ENCODE measurements at regions not wholly inside any gene's neighbourhood (a gene's known extent, or its start where the extent isn't known, plus 50 kb on each side); places are given as distances from the start of the nearest gene placed in this dataset.
A peak's percentile ranks its signal among the peaks of the same experiment; 100 is the strongest.
"Not testable (repeated sequence)": the region's sequence is repeated elsewhere in the genome, so short reads cannot be mapped to it uniquely, and the experiment has no call there.

DNA sequence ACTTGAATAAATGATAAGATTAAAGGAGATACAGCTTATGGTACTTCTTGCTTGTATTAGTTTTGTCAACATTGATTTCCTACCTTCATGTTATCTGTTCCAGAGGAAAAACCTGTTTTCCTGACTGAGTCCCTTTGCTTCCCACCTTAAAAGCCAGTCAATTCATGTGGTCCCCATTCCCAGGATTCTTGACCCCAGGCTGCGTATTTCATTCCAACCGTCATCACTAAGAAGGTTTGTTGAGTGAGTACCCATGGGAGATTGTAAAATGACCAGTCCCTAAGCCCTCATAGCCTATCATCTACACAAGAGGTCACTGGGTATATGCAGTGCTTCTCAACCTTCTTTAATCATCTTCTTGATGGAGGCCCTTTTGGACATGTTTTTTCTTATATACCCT lies 52.2 kb downstream of the BEX3 start:
- Histone ChIP-seq H3K4me1 (ENCODE audit: control insufficient read depth, insufficient read depth, low read length) (no peaks in the 10 kb centered on the region), H3K9me3 (ENCODE audit: control insufficient read depth, low read length) (no peaks in the 10 kb centered on the region), H3K4me3 (ENCODE audit: low read length) (no peak overlapping the region), H3K9ac (ENCODE audit: low read length) (no peak overlapping the region), H3K36me3 (ENCODE audit: control insufficient read depth, insufficient read depth, low read length, severe bottlenecking) (no peaks in the 10 kb centered on the region), H3K27me3 (replicated peaks; ENCODE audit: control insufficient read depth, insufficient read depth, low read length) (no peaks in the 10 kb centered on the region)
- DNase-seq (ENCODE audit: low read depth), result no peak

DNA sequence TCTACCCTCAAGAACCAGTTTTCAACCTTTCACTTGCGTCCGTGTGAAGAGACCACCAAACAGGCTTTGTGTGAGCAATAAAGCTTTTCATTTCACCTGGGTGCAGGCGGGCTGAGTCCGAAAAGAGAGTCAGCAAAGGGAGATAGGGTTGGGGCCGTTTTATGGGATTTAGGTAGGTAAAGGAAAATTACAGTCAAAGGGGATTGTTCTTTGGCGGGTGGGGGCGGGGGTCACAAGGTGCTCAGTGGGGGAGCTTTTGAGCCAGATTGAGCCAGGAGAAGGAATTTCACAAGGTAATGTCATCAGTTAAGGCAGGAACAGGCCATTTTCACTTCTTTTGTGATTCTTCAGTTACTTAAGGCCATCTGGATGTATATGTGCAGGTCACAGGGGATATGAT lies 52.7 kb downstream of the BEX3 start:
- H3K36me3 ChIP-seq (ENCODE audit: control insufficient read depth, insufficient read depth, low read length, severe bottlenecking); H3K27me3 ChIP-seq (replicated peaks; ENCODE audit: control insufficient read depth, insufficient read depth, low read length); H3K9ac ChIP-seq (ENCODE audit: low read length); H3K9me3 ChIP-seq (ENCODE audit: control insufficient read depth, low read length); DNase-seq (ENCODE audit: low read depth); H3K4me1 ChIP-seq (ENCODE audit: control insufficient read depth, insufficient read depth, low read length); H3K4me3 ChIP-seq (ENCODE audit: low read length): not testable (repeated sequence)

DNA sequence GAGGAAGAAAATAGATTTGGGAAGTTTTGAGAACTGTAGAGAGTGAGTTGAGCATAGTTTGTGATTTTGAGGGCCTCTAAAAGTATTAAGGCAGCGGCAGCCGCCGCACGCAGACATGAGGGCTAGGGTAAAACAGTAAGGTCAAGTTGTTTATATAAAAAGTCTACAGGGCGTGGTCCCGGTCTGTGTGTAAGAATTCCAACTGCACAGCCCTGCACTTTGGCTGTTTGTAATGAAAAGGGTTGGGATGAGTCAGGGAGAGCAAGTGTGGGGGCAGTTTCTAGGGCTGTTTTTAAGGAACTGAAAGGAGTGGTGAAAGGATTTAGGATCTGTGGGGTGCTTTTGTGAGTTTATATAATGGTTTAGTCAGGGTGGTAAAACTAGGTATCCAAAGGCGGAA lies 55.0 kb downstream of the BEX3 start:
- H3K9ac ChIP-seq (ENCODE audit: low read length), result no peak overlapping the region
- DNase-seq (ENCODE audit: low read depth), result peak; percentile 36

DNA sequence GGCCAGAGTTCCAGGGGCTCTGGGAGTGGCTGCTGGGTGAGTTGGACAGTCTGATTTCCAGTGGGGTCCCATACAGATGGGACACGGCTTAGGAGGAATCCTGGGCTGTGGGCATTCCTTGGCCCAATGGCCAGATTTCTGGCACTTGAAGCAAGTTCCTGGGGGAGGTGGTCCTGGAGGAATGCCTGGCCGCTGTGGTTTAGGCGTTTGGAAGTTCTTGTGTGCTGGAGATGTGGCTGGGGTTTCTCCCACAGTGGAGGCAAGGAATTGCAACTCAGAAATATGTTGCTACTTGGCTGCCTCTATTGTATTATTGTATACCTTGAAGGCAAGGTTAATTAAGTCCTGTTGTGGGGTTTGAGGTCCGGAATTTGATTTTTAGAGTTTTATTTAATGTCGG lies 56.5 kb downstream of the BEX3 start:
- H3K4me1 ChIP-seq (ENCODE audit: control insufficient read depth, insufficient read depth, low read length); H3K4me3 ChIP-seq (ENCODE audit: low read length); H3K36me3 ChIP-seq (ENCODE audit: control insufficient read depth, insufficient read depth, low read length, severe bottlenecking); DNase-seq (ENCODE audit: low read depth); H3K9ac ChIP-seq (ENCODE audit: low read length); H3K27me3 ChIP-seq (replicated peaks; ENCODE audit: control insufficient read depth, insufficient read depth, low read length); H3K9me3 ChIP-seq (ENCODE audit: control insufficient read depth, low read length): not testable (repeated sequence)

More for the DNA sequence above, 55.0 kb downstream of the BEX3 start:
- Histone ChIP-seq H3K27me3 (replicated peaks; ENCODE audit: control insufficient read depth, insufficient read depth, low read length) (no peaks in the 10 kb centered on the region), H3K36me3 (ENCODE audit: control insufficient read depth, insufficient read depth, low read length, severe bottlenecking) (no peaks in the 10 kb centered on the region), H3K4me1 (ENCODE audit: control insufficient read depth, insufficient read depth, low read length) (no peaks in the 10 kb centered on the region), H3K9me3 (ENCODE audit: control insufficient read depth, low read length) (no peaks in the 10 kb centered on the region), H3K4me3 (ENCODE audit: low read length) (no peak overlapping the region)

DNA sequence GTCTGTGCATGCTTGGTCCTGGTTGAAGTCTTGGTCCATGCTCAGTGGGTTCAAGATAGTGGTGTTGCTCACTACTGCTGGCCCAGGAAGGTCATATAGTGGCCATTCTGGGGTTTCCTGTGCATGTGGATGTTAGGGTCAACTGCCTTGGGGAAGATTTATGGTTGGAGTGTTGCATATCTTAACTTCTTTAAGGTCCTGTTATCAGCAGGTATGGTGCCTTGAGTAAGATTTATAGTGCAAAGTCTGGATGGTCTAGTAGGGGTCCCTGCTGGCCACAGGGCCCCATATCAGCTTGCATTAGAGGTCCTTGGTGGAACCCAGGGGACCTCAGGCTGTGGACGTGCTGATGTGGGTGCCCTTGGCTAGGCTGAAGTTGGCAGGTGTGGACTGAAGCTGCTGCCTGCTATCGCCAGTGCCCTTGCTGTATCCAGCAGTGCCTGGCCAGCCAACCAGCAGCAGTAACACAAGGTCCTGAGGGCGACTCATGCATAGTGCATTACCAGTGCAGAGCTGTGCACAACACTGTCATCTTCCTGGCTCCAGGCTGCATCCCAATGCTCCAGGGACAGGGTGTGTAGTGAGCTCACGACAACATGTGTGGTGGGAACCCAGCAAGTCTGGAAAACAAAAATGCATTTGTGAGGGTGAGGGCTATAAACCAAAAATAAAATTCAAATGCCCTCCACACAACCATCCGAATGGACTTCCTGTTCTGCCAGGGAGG lies 61.0 kb downstream of the BEX3 start:
- Histone ChIP-seq H3K4me1 (ENCODE audit: control insufficient read depth, insufficient read depth, low read length) (no peaks in the 10 kb centered on the region), H3K9me3 (ENCODE audit: control insufficient read depth, low read length) (no peaks in the 10 kb centered on the region), H3K4me3 (ENCODE audit: low read length) (no peak overlapping the region), H3K36me3 (ENCODE audit: control insufficient read depth, insufficient read depth, low read length, severe bottlenecking) (no peaks in the 10 kb centered on the region), H3K27me3 (replicated peaks; ENCODE audit: control insufficient read depth, insufficient read depth, low read length) (peaks cover 5% of the 10 kb centered on the region), H3K9ac (ENCODE audit: low read length) (no peak overlapping the region)
- no peak for DNase-seq (ENCODE audit: low read depth)

DNA sequence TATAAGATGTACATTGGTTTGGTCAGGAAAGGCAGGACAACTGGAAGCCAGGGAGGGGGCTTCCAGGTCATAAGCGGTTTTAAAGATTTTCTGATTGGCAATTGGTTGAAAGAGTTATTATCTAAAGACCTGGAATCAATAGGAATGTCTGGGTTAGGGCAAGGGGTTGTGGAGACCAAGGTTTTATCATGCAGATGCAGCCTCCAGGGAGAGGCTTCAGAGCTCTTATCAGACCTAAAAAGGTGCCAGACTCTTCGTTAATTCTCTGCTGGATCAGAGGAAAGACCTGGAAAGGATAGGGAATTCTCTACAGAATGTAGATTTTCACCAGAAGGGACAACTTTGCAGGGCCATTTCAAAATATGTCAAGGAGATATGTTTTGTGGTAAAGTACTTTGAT lies 62.8 kb downstream of the BEX3 start:
- H3K4me3 ChIP-seq (ENCODE audit: low read length), result no peak overlapping the region
- H3K9me3 ChIP-seq (ENCODE audit: control insufficient read depth, low read length), result no peaks in the 10 kb centered on the region
- no peaks in the 10 kb centered on the region for H3K4me1 ChIP-seq (ENCODE audit: control insufficient read depth, insufficient read depth, low read length)

DNA sequence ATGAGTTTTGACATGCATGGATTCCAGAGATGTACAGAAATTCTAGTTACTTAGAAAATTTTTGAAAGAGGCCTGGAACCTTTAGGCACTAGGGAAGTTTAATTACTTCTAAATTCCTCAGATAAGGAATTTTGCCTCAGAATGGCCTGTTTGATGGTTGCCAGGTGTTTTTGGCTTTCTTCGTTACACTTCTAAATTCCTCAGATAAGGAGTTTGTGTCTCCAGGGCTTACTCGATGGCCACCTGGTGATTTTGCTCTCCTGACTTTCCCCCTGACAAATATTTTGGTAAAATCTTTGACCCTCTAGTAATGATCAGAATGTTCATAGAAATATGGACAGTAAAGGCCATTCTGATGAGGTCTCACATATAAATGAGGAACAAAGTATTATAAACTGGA lies 64.3 kb downstream of the BEX3 start:
- H3K27me3 ChIP-seq (replicated peaks; ENCODE audit: control insufficient read depth, insufficient read depth, low read length), result peaks cover 9% of the 10 kb centered on the region
- H3K4me3 ChIP-seq (ENCODE audit: low read length), result no peak overlapping the region
- H3K9ac ChIP-seq (ENCODE audit: low read length), result no peak overlapping the region
- no peaks in the 10 kb centered on the region for H3K4me1 ChIP-seq (ENCODE audit: control insufficient read depth, insufficient read depth, low read length)
- DNase-seq (ENCODE audit: low read depth), result peak; percentile 14
- H3K9me3 ChIP-seq (ENCODE audit: control insufficient read depth, low read length), result no peaks in the 10 kb centered on the region
- H3K36me3 ChIP-seq (ENCODE audit: control insufficient read depth, insufficient read depth, low read length, severe bottlenecking), result no peaks in the 10 kb centered on the region

More for the DNA sequence above, 62.8 kb downstream of the BEX3 start:
- peaks cover 5% of the 10 kb centered on the region for H3K27me3 ChIP-seq (replicated peaks; ENCODE audit: control insufficient read depth, insufficient read depth, low read length)
- H3K36me3 ChIP-seq (ENCODE audit: control insufficient read depth, insufficient read depth, low read length, severe bottlenecking), result no peaks in the 10 kb centered on the region
- H3K9ac ChIP-seq (ENCODE audit: low read length), result no peak overlapping the region
- no peak for DNase-seq (ENCODE audit: low read depth)

DNA sequence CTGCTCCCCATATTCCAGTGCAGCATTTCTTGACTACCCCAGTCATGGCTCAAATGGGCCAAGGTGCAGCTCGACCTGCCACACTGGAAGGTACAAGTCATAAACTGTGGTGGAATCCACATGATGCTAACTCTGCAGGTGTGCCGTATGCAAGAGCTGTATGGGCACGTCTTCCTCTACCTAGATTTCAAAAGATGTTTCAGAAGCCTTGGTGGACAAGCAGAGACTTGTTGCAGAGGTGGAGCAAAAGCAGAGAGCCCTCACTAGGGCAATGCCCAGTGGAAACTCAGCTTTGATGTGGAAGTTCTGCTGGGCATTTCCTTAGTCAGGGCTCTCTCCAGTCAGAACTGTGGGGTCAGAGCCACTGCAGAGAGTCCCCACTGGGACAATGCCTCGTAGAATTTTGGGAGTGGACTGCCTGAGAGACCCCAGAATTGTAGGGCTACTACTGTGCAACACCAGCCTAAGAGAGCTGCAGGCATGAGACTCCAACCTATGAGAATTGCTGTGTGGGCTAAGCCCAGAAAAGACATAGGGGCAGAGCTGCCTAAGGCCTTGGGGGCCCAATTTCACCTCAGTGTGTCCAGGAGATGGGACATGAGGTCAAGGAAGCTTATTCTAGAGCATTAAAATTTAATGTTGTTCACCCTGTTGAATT lies 65.7 kb downstream of the BEX3 start:
- Histone ChIP-seq H3K4me1 (ENCODE audit: control insufficient read depth, insufficient read depth, low read length) (no peaks in the 10 kb centered on the region), H3K36me3 (ENCODE audit: control insufficient read depth, insufficient read depth, low read length, severe bottlenecking) (no peaks in the 10 kb centered on the region), H3K9me3 (ENCODE audit: control insufficient read depth, low read length) (no peaks in the 10 kb centered on the region), H3K4me3 (ENCODE audit: low read length) (no peak overlapping the region), H3K9ac (ENCODE audit: low read length) (no peak overlapping the region), H3K27me3 (replicated peaks; ENCODE audit: control insufficient read depth, insufficient read depth, low read length) (peaks cover 9% of the 10 kb centered on the region)
- DNase-seq (ENCODE audit: low read depth), result no peak

DNA sequence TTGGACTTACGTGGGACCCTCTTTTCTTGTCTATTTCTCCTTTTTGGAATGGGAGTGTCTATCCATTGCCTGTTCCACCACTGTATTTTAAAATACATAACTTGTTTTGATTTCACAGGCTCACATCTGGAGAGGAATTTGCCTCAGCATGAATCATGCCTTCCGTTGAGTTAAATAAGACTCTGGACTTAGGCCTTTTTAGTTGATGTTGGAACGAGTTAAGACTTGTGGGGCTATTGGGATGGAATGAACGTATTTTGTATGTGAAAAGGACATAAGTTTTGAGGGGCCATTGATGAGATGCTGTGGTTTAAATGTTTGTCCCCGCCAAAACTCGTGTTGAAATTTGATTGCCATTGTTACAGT lies 66.2 kb downstream of the BEX3 start:
- Histone ChIP-seq H3K9ac (ENCODE audit: low read length) (no peak overlapping the region), H3K36me3 (ENCODE audit: control insufficient read depth, insufficient read depth, low read length, severe bottlenecking) (no peaks in the 10 kb centered on the region), H3K4me1 (ENCODE audit: control insufficient read depth, insufficient read depth, low read length) (no peaks in the 10 kb centered on the region), H3K27me3 (replicated peaks; ENCODE audit: control insufficient read depth, insufficient read depth, low read length) (peaks cover 9% of the 10 kb centered on the region), H3K9me3 (ENCODE audit: control insufficient read depth, low read length) (no peaks in the 10 kb centered on the region), H3K4me3 (ENCODE audit: low read length) (no peak overlapping the region)
- DNase-seq (ENCODE audit: low read depth), result peak; percentile 67

DNA sequence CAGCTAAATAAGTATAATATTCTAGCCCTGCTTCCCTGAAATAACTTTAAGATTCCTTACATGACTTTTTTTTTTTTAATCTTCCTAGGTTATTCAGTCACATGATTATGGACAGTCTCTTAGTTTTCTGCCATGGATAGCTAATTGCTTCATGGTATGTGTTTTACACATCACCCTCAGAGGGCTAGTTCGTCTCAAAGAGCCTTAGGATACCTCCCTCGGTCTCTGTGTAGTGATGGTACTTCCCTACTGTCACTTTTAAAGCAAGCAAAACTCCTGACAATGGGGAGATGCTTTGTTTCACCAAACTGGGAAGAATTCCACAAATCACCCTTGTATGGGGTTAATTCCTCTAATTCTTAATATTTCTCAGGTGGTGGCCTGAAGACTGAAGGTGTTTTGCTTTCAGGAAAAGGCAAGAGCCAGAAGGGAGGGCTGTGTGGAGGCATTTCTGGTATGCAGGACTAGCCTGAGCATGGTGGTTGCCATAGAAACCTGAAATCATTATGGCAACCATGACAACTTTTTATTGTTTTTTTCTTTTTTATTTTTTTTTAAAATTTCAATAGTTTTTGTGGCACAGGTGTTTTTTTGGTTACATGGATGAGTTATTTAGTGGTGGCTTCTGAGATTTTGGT lies 70.4 kb downstream of the BEX3 start:
- H3K27me3 ChIP-seq (replicated peaks; ENCODE audit: control insufficient read depth, insufficient read depth, low read length), result peaks cover 4% of the 10 kb centered on the region
- no peaks in the 10 kb centered on the region for H3K4me1 ChIP-seq (ENCODE audit: control insufficient read depth, insufficient read depth, low read length)
- peaks cover 15% of the 10 kb centered on the region for H3K9me3 ChIP-seq (ENCODE audit: control insufficient read depth, low read length)
- no peak overlapping the region for H3K9ac ChIP-seq (ENCODE audit: low read length)
- DNase-seq (ENCODE audit: low read depth), result no peak
- H3K4me3 ChIP-seq (ENCODE audit: low read length), result no peak overlapping the region
- H3K36me3 ChIP-seq (ENCODE audit: control insufficient read depth, insufficient read depth, low read length, severe bottlenecking), result no peaks in the 10 kb centered on the region
